Ovary (tissue), 3 donors: ENCODE measurements at regions not wholly inside any gene's neighbourhood (a gene's known extent, or its start where the extent isn't known, plus 50 kb on each side); places are given as distances from the start of the nearest gene placed in this dataset.

Source experiments
- CTCF ChIP-seq, 3 donors: fragments of 450-650 bp in 2 of 3; fragments of 200-600 bp in 1 of 3; IDR thresholded peaks; one replicate each; pipeline versions ENCODE4 v1.5.1 to v1.8.0; 2016 to 2022; ENCODE audit warnings: antibody characterized with exemption in 3 of 3, mild to moderate bottlenecking in 1 of 3
- EP300 ChIP-seq: sonication (generic); formaldehyde crosslinking; IDR thresholded peaks from one replicate; pipeline ENCODE4 v1.6.1; 2017; ENCODE audit warnings: antibody characterized with exemption
- donor health status: DM: no; HTN: no; CAD: no.

GRCh38 chr2:76429374-76429773 is 718.7 kb upstream of the GCFC2 start:
- TF ChIP-seq CTCF (IDR thresholded peaks at IDR 0.05) (no peak), EP300 (no peak)
